ENCODE measurements at regions not wholly inside any gene's neighbourhood (a gene's known extent, or its start where the extent isn't known, plus 50 kb on each side); places are given as distances from the start of the nearest gene placed in this dataset.

- Histone ChIP-seq H3K27me3 (ENCODE audit: insufficient read depth) (no peaks in the 10 kb centered on the region), H2AFZ (no peak overlapping the region)
- H3K9me3 Mint-ChIP-seq = no peaks in the 10 kb centered on the region
Measured at GRCh38 chr12:5375547-5376295, 56.2 kb upstream of the NTF3 start.

More at GRCh38 chr12:5375547-5376295, 56.2 kb upstream of the NTF3 start:
- Histone ChIP-seq H3K36me3 (ENCODE audit: insufficient read depth) (no peaks in the 10 kb centered on the region), H3F3A (replicated peaks; ENCODE audit: low read depth) (no peaks in the 10 kb centered on the region), H3K4me1 (ENCODE audit: insufficient read depth) (no peaks in the 10 kb centered on the region), H4K20me1 (replicated peaks; ENCODE audit: insufficient read depth) (no peaks in the 10 kb centered on the region), H3K27ac (ENCODE audit: low read depth) (no peak overlapping the region), H3K79me2 (replicated peaks; ENCODE audit: insufficient read depth) (no peaks in the 10 kb centered on the region), H3K4me3 (no peak overlapping the region), H3K9me2 (ENCODE audit: insufficient read depth) (no peaks in the 10 kb centered on the region), H3K4me2 (no peak overlapping the region)
- H3K27me3 Mint-ChIP-seq (ENCODE audit: insufficient read depth, low read depth, poor library complexity) = no peaks in the 10 kb centered on the region
- no peaks in the 10 kb centered on the region; the same call in 2 of the 3 replicates for H3K4me1 Mint-ChIP-seq
- no peak overlapping the region for H3K4me3 Mint-ChIP-seq
- no peaks in the 10 kb centered on the region for H3K36me3 Mint-ChIP-seq (ENCODE audit: low read depth)
- no peak for DNase-seq (ENCODE audit: low spot score)
- ATAC-seq = no peak
- no peak overlapping the region for H3K27ac Mint-ChIP-seq
- no peak for TF ChIP-seq CTCF (conservative IDR thresholded peaks at IDR 0.05; ENCODE audit: low read depth in 2 of 2)
- TF ChIP-seq REST (IDR thresholded peaks at IDR 0.05; ENCODE audit: unreplicated experiment) = no peak
- TF ChIP-seq STAT1 (IDR thresholded peaks at IDR 0.05; ENCODE audit: unreplicated experiment) = no peak
